Liver (tissue), 3 donors: ENCODE measurements at regions not wholly inside any gene's neighbourhood (a gene's known extent, or its start where the extent isn't known, plus 50 kb on each side); places are given as distances from the start of the nearest gene placed in this dataset.

Source experiments
- GABPA ChIP-seq, 2 donors: IDR thresholded peaks in 1 of 2; conservative IDR thresholded peaks in 1 of 2; 2 replicates each; pipeline ENCODE4 v1.6.1; 2016; ENCODE audit warnings: antibody characterized with exemption in 2 of 2, mild to moderate bottlenecking in 1 of 2, moderate library complexity in 1 of 2
- RAD21 ChIP-seq, 2 donors: IDR thresholded peaks; 2 replicates each; pipeline ENCODE4 v1.6.1; 2016; ENCODE audit warnings: antibody characterized with exemption in 2 of 2, mild to moderate bottlenecking in 2 of 2
- TF ChIP-seq, protein P1 (sequence below): fragments of 150-350 bp; IDR thresholded peaks from 2 replicates; pipeline ENCODE4 v1.5.1; 2017; ENCODE audit warnings: improper control_type of control experiment, low read depth, low read length; ENCODE audit not compliant: missing input control
- TF ChIP-seq, protein P2 (sequence below): IDR thresholded peaks from 2 replicates; pipeline ENCODE4 v1.6.1; 2016; ENCODE audit warnings: antibody characterized with exemption
- donor health status: healthy.
- donor health status: healthy.

DNA sequence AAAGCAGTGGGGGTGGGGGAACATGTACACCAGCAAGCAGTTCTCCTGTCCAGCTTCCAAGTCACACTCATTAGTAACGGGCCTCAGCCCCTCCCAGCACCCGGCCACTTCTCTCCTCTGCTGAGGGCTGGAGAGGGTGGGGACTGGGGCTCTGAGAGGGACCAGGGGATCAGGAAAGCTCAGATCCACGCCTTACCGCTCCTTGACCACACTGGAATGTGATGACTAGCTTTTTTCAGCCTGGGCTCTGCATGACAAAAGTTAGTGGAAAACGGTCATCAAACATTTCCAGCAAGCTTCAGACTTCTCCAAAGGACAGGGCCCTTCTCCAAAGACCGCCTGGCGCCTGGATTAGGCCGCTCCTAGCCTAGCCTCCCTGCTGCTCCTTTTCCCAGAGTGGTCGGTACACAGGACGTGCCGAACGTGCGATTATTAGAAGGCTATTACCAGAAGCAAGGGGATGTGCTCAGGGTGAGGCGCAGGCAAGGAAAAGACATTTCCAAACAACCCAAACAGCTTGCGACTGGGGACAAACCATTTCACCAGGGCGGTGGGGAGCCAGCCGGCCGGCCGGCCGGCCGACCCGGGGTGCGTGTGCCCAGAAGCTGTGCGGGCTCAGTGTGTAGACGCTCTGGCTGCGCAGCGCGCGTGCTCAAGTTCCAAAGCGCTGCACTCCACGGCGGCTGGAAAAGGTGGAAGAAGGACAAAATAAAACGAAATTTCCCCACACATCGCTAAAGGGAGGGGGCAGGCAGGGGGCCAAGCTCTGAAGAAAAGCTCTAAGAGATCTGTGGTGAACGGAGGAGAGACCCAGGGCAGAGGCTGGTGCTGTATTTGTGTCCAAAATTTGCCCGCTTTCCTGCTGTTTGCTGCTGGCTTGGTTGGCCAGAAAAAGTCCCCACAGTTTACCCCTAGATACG, 51.0 kb upstream of the SSR3 start:
- TF ChIP-seq, protein P1, sequence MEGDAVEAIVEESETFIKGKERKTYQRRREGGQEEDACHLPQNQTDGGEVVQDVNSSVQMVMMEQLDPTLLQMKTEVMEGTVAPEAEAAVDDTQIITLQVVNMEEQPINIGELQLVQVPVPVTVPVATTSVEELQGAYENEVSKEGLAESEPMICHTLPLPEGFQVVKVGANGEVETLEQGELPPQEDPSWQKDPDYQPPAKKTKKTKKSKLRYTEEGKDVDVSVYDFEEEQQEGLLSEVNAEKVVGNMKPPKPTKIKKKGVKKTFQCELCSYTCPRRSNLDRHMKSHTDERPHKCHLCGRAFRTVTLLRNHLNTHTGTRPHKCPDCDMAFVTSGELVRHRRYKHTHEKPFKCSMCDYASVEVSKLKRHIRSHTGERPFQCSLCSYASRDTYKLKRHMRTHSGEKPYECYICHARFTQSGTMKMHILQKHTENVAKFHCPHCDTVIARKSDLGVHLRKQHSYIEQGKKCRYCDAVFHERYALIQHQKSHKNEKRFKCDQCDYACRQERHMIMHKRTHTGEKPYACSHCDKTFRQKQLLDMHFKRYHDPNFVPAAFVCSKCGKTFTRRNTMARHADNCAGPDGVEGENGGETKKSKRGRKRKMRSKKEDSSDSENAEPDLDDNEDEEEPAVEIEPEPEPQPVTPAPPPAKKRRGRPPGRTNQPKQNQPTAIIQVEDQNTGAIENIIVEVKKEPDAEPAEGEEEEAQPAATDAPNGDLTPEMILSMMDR, result no peak
- TF ChIP-seq, protein P2, sequence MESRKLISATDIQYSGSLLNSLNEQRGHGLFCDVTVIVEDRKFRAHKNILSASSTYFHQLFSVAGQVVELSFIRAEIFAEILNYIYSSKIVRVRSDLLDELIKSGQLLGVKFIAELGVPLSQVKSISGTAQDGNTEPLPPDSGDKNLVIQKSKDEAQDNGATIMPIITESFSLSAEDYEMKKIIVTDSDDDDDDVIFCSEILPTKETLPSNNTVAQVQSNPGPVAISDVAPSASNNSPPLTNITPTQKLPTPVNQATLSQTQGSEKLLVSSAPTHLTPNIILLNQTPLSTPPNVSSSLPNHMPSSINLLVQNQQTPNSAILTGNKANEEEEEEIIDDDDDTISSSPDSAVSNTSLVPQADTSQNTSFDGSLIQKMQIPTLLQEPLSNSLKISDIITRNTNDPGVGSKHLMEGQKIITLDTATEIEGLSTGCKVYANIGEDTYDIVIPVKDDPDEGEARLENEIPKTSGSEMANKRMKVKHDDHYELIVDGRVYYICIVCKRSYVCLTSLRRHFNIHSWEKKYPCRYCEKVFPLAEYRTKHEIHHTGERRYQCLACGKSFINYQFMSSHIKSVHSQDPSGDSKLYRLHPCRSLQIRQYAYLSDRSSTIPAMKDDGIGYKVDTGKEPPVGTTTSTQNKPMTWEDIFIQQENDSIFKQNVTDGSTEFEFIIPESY, result no peak
- TF ChIP-seq RAD21 (IDR thresholded peaks at IDR 0.05) (no peak), GABPA (IDR thresholded peaks at IDR 0.05 in 1 of 2, conservative IDR thresholded peaks at IDR 0.05 in 1 of 2) (no peak)
